Endodermal cell (in vitro differentiated cells): ENCODE measurements at regions not wholly inside any gene's neighbourhood (a gene's known extent, or its start where the extent isn't known, plus 50 kb on each side); places are given as distances from the start of the nearest gene placed in this dataset.
A peak's percentile ranks its signal among the peaks of the same experiment; 100 is the strongest.
"Not testable (repeated sequence)": the region's sequence is repeated elsewhere in the genome, so short reads cannot be mapped to it uniquely, and the experiment has no call there.

ENCODE experiments used
- DNase-seq: peaks from one replicate; pipeline ENCODE4 v3.0.0-alpha.2; 2017
- H3K27ac ChIP-seq: 2 replicates; pipeline ENCODE4 v1.5.1; 2013; ENCODE audit warnings: mild to moderate bottlenecking, low read depth, low read length, moderate library complexity
- H3K27me3 ChIP-seq: 2 replicates; pipeline ENCODE4 v1.6.1; 2013; ENCODE audit warnings: mild to moderate bottlenecking, low read length, moderate library complexity; ENCODE audit not compliant: insufficient read depth, control insufficient read depth, poor library complexity, severe bottlenecking
- H3K36me3 ChIP-seq: 2 replicates; pipeline ENCODE4 v1.7.0; 2013; ENCODE audit warnings: mild to moderate bottlenecking, low read length, moderate library complexity; ENCODE audit not compliant: control insufficient read depth, insufficient read depth
- H3K4me1 ChIP-seq: one replicate; pipeline ENCODE4 v1.7.0; 2013; ENCODE audit warnings: low read length; ENCODE audit not compliant: control insufficient read depth, insufficient read depth
- H3K4me3 ChIP-seq: 2 replicates; pipeline ENCODE4 v1.5.1; 2013; ENCODE audit warnings: mild to moderate bottlenecking, low read length, moderate library complexity
- H3K9ac ChIP-seq: 2 replicates; pipeline ENCODE4 v1.6.1; 2013; ENCODE audit warnings: mild to moderate bottlenecking, low read length, moderate library complexity; ENCODE audit not compliant: poor library complexity, severe bottlenecking; ENCODE audit errors: extremely low read depth
- H3K9me3 ChIP-seq: 2 replicates; pipeline ENCODE4 v1.6.1; 2013; ENCODE audit warnings: mild to moderate bottlenecking, low read length, moderate library complexity; ENCODE audit not compliant: control insufficient read depth
- H3K27ac Mint-ChIP-seq: 2 replicates; pipeline ENCODE4 v1.8.0; 2020; ENCODE audit warnings: mixed read lengths
- H3K27me3 Mint-ChIP-seq: 2 replicates; pipeline ENCODE4 v1.8.0; 2021; ENCODE audit warnings: mild to moderate bottlenecking, mixed read lengths; ENCODE audit not compliant: insufficient read depth
- H3K36me3 Mint-ChIP-seq: 2 replicates; pipeline ENCODE4 v1.8.0; 2020; ENCODE audit warnings: low read depth, mixed read lengths
- H3K4me1 Mint-ChIP-seq: 2 replicates; pipeline ENCODE4 v1.8.0; 2020; ENCODE audit warnings: mixed read lengths
- H3K4me3 Mint-ChIP-seq: 2 replicates; pipeline ENCODE4 v1.8.0; 2020; ENCODE audit warnings: mild to moderate bottlenecking, moderate library complexity, mixed read lengths
- H3K9me3 Mint-ChIP-seq: 2 replicates; pipeline ENCODE4 v1.8.0; 2020; ENCODE audit warnings: mild to moderate bottlenecking, mixed read lengths
- CTCF ChIP-seq: fragments of 200-600 bp; sonication (generic); conservative IDR thresholded peaks from 2 replicates; pipeline ENCODE4 v1.5.0; 2021; ENCODE audit warnings: antibody characterized with exemption, mild to moderate bottlenecking
- WGBS, 2 experiments: methylation state at CpG; one replicate each; pipeline versions ENCODE4 v1.1.5 to v1.1.7; 2013; ENCODE audit warnings: missing lambda C conversion rate in 2 of 2, mixed read lengths in 1 of 2; ENCODE audit not compliant: insufficient coverage in 1 of 2, insufficient read length in 1 of 2; 5-methylcytosine and 5-hydroxymethylcytosine counted together

- Mint-ChIP-seq H3K4me3 (no peak overlapping the region), H3K27ac (peak overlapping the region; percentile 32), H3K27me3 (no peaks in the 10 kb centered on the region), H3K9me3 (no peaks in the 10 kb centered on the region), H3K36me3 (no peaks in the 10 kb centered on the region), H3K4me1 (no peaks in the 10 kb centered on the region)
- TF ChIP-seq CTCF: no peak
- H3K27me3 ChIP-seq: no peaks in the 10 kb centered on the region
- H3K9ac ChIP-seq: no peak overlapping the region
- DNase-seq: no peak
- H3K36me3 ChIP-seq: no peaks in the 10 kb centered on the region
- H3K4me1 ChIP-seq: no peaks in the 10 kb centered on the region
- no peaks in the 10 kb centered on the region for H3K9me3 ChIP-seq
- no peak overlapping the region for H3K27ac ChIP-seq
- WGBS, 2 experiments: 93 to 100% methylated on average over 2 to 4 of the region's 4 CpGs
- H3K4me3 ChIP-seq: no peak overlapping the region
Observed at GRCh38 chr16:62805221-62805857, 769.1 kb upstream of the CDH8 start.

- H3K4me1 ChIP-seq: no peaks in the 10 kb centered on the region
- H3K27me3 ChIP-seq: no peaks in the 10 kb centered on the region
- H3K4me1 Mint-ChIP-seq: peaks cover 3% of the 10 kb centered on the region
- no peaks in the 10 kb centered on the region for H3K36me3 Mint-ChIP-seq
- H3K36me3 ChIP-seq: no peaks in the 10 kb centered on the region
- H3K27ac Mint-ChIP-seq: no peak overlapping the region
- DNase-seq: no peak
- no peaks in the 10 kb centered on the region for H3K27me3 Mint-ChIP-seq
- no peak overlapping the region for H3K4me3 ChIP-seq
- no peaks in the 10 kb centered on the region for H3K9me3 Mint-ChIP-seq
- no peak overlapping the region for H3K27ac ChIP-seq
- no peak overlapping the region for H3K9ac ChIP-seq
- H3K9me3 ChIP-seq: no peaks in the 10 kb centered on the region
- no peak for TF ChIP-seq CTCF
- no peak overlapping the region for H3K4me3 Mint-ChIP-seq
Observed at GRCh38 chr16:62794724-62795123, 758.5 kb upstream of the CDH8 start.

- not testable (repeated sequence) for H3K36me3 ChIP-seq, H3K9me3 Mint-ChIP-seq, H3K27ac Mint-ChIP-seq, H3K4me1 ChIP-seq, H3K4me3 ChIP-seq, H3K4me1 Mint-ChIP-seq, H3K27me3 ChIP-seq, H3K36me3 Mint-ChIP-seq, DNase-seq, H3K27ac ChIP-seq, H3K9ac ChIP-seq, H3K27me3 Mint-ChIP-seq, H3K9me3 ChIP-seq, H3K4me3 Mint-ChIP-seq
- 90% methylated on average over 3 of the region's 3 CpGs; no CpG with 5 or more reads in 1 of the 2 experiments for WGBS, 2 experiments
Observed at GRCh38 chr16:62780081-62780480, 743.8 kb upstream of the CDH8 start.

GRCh38 chr16:62764572-62764971 lies 728.3 kb upstream of the CDH8 start:
- Mint-ChIP-seq H3K4me1 (no peaks in the 10 kb centered on the region), H3K27ac (no peak overlapping the region), H3K9me3 (no peaks in the 10 kb centered on the region), H3K4me3 (no peak overlapping the region), H3K36me3 (no peaks in the 10 kb centered on the region), H3K27me3 (no peaks in the 10 kb centered on the region)
- Histone ChIP-seq H3K27me3 (no peaks in the 10 kb centered on the region), H3K36me3 (no peaks in the 10 kb centered on the region), H3K9me3 (no peaks in the 10 kb centered on the region), H3K4me1 (no peaks in the 10 kb centered on the region), H3K27ac (no peak overlapping the region), H3K4me3 (no peak overlapping the region), H3K9ac (no peak overlapping the region)
- 89% methylated on average over 1 of the region's 2 CpGs; no CpG with 5 or more reads in 1 of the 2 experiments for WGBS, 2 experiments
- no peak for DNase-seq
- no peak for TF ChIP-seq CTCF
